GM23338 (cell line): ENCODE measurements at regions not wholly inside any gene's neighbourhood (a gene's known extent, or its start where the extent isn't known, plus 50 kb on each side); places are given as distances from the start of the nearest gene placed in this dataset.

Experiments used
- CTCF ChIP-seq, 2 experiments: fragments of 200-600 bp in 1 of 2; sonication (generic) in 1 of 2; conservative IDR thresholded peaks; 2 replicates each; pipeline versions ENCODE4 v1.5.1 to v1.6.1; 2016 to 2017; ENCODE audit warnings: antibody characterized with exemption in 2 of 2, low read depth in 2 of 2, mild to moderate bottlenecking in 2 of 2, moderate library complexity in 1 of 2
- ETS1 ChIP-seq: IDR thresholded peaks from 2 replicates; pipeline ENCODE4 v1.6.1; 2016; ENCODE audit warnings: antibody characterized with exemption
- EZH2 ChIP-seq: fragments of 200-600 bp; sonication (generic); IDR thresholded peaks from one replicate; pipeline ENCODE4 v1.8.0; 2017; ENCODE audit warnings: antibody characterized with exemption, mild to moderate bottlenecking, low read depth; ENCODE audit not compliant: unreplicated experiment
- JUNB ChIP-seq: IDR thresholded peaks from one replicate; pipeline ENCODE4 v1.6.1; 2016; ENCODE audit warnings: antibody characterized with exemption; ENCODE audit not compliant: unreplicated experiment
- POLR2AphosphoS5 ChIP-seq: IDR thresholded peaks from 2 replicates; pipeline ENCODE4 v1.6.1; 2016; ENCODE audit warnings: antibody characterized with exemption, low read depth
- TF ChIP-seq, protein P1 (sequence below): IDR thresholded peaks from one replicate; pipeline ENCODE4 v1.6.1; 2018; ENCODE audit warnings: antibody characterized with exemption; ENCODE audit not compliant: unreplicated experiment

- no peak for TF ChIP-seq CTCF (conservative IDR thresholded peaks at IDR 0.05; ENCODE audit: low read depth in 2 of 2)
- TF ChIP-seq POLR2AphosphoS5: no peak
- TF ChIP-seq JUNB: no peak
- no peak for TF ChIP-seq EZH2
- TF ChIP-seq, protein P1, sequence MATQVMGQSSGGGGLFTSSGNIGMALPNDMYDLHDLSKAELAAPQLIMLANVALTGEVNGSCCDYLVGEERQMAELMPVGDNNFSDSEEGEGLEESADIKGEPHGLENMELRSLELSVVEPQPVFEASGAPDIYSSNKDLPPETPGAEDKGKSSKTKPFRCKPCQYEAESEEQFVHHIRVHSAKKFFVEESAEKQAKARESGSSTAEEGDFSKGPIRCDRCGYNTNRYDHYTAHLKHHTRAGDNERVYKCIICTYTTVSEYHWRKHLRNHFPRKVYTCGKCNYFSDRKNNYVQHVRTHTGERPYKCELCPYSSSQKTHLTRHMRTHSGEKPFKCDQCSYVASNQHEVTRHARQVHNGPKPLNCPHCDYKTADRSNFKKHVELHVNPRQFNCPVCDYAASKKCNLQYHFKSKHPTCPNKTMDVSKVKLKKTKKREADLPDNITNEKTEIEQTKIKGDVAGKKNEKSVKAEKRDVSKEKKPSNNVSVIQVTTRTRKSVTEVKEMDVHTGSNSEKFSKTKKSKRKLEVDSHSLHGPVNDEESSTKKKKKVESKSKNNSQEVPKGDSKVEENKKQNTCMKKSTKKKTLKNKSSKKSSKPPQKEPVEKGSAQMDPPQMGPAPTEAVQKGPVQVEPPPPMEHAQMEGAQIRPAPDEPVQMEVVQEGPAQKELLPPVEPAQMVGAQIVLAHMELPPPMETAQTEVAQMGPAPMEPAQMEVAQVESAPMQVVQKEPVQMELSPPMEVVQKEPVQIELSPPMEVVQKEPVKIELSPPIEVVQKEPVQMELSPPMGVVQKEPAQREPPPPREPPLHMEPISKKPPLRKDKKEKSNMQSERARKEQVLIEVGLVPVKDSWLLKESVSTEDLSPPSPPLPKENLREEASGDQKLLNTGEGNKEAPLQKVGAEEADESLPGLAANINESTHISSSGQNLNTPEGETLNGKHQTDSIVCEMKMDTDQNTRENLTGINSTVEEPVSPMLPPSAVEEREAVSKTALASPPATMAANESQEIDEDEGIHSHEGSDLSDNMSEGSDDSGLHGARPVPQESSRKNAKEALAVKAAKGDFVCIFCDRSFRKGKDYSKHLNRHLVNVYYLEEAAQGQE: no peak
- no peak for TF ChIP-seq ETS1
Measured at GRCh38 chr19:31706691-31707620, 357.7 kb upstream of the TSHZ3 start.
